Activated CD8-positive, alpha-beta memory T cell treated with anti-CD3 and anti-CD28 coated beads, Interleukin-2, amount 10 ng/mL, durations not matched to agents 7 days and 5 days (primary cell): ENCODE measurements at regions not wholly inside any gene's neighbourhood (a gene's known extent, or its start where the extent isn't known, plus 50 kb on each side); places are given as distances from the start of the nearest gene placed in this dataset.
"Not testable (repeated sequence)": the region's sequence is repeated elsewhere in the genome, so short reads cannot be mapped to it uniquely, and the experiment has no call there.

Experiments
- ATAC-seq: fragments of 150-1000 bp; cut with Tn5 transposase; one replicate; pipeline ENCODE4 v1.10.0; 2021; ENCODE audit warnings: moderate library complexity
- CTCF ChIA-PET: fragments of 350-600 bp; sonication (Branson Sonifier 250); formaldehyde crosslinking; loops from one replicate; lab custom pipeline; 2021; ENCODE audit warnings: antibody characterized with exemption; lab: Charles Lee
- DNase-seq: peaks from one replicate; pipeline ENCODE4 v3.0.0-alpha.2; 2020
- H3K27ac Mint-ChIP-seq: one replicate; pipeline ENCODE4 v1.8.0; 2021; ENCODE audit warnings: mild to moderate bottlenecking, mixed read lengths
- H3K27me3 Mint-ChIP-seq: one replicate; pipeline ENCODE4 v1.8.0; 2021; ENCODE audit warnings: mixed read lengths
- H3K36me3 Mint-ChIP-seq: one replicate; pipeline ENCODE4 v1.8.0; 2021; ENCODE audit warnings: mild to moderate bottlenecking, mixed read lengths
- H3K4me1 Mint-ChIP-seq: one replicate; pipeline ENCODE4 v1.8.0; 2021; ENCODE audit warnings: mixed read lengths
- H3K4me3 Mint-ChIP-seq: one replicate; pipeline ENCODE4 v1.8.0; 2021; ENCODE audit warnings: mild to moderate bottlenecking, moderate library complexity, mixed read lengths
- H3K9me3 Mint-ChIP-seq: one replicate; pipeline ENCODE4 v1.8.0; 2022; ENCODE audit warnings: low read depth, mixed read lengths

- DNase-seq (no peak), ATAC-seq (no peak)
- no peaks in the 10 kb centered on the region for H3K36me3 Mint-ChIP-seq
- no peaks in the 10 kb centered on the region for H3K27me3 Mint-ChIP-seq
- H3K4me1 Mint-ChIP-seq: no peaks in the 10 kb centered on the region
- H3K27ac Mint-ChIP-seq: no peak overlapping the region
- CTCF ChIA-PET: no interaction called here
- H3K4me3 Mint-ChIP-seq: no peak overlapping the region
- no peaks in the 10 kb centered on the region for H3K9me3 Mint-ChIP-seq
These were observed 516.4 kb upstream of the BOD1L1 start for GRCh38 chr4:14143892-14144291.

DNA sequence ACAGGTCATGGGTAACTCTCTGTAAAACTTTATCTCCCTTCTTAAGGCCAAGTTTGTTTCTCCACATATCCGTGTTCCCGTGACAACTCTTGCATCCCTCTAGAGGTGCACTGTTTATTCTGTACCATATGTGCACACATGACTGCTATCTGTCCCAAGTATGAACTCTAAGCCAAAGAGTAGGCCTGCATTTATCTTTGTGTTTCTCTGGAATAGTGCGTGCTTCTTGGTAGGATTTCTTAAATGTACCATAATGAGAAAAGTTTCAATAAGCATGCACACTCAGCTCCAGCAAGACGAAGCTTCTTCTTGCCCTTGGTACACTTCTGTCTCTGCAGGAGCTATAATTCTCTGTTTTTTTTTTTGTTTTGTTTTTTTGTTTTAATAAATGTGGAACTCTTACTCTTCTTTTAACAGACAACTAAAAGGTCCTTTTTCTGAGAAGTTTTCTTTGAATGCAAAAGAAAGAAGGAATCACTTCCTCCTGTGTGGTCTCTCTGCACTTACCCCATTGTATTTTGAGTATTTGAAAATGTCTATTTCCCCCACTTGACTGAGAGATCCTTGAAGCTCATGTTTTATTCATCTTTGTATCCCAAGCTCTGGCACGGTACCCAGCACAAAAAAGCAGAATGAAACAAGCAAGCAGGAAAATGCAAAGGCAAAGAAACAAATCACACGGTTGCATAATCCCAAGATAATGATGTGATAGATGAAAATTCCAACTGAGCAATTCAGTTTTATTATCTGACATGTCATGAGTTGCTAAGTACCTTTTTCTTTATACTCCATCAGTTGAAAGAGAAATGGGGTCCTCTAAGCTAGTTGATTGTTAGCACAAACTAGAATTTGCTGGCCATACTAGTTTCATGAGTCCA lies 521.9 kb upstream of the BOD1L1 start:
- CTCF ChIA-PET: interaction anchor here (0.6 kb wide), 1 partner anchor 589 kb away, joined by 4 read pairs; no protein-coding TSS in a partner anchor
- no peak overlapping the region for H3K4me3 Mint-ChIP-seq
- H3K27ac Mint-ChIP-seq: no peak overlapping the region
- no peaks in the 10 kb centered on the region for H3K27me3 Mint-ChIP-seq
- ATAC-seq: no peak
- no peak for DNase-seq
- no peaks in the 10 kb centered on the region for H3K4me1 Mint-ChIP-seq
- peaks cover 2% of the 10 kb centered on the region for H3K9me3 Mint-ChIP-seq
- no peaks in the 10 kb centered on the region for H3K36me3 Mint-ChIP-seq

DNA sequence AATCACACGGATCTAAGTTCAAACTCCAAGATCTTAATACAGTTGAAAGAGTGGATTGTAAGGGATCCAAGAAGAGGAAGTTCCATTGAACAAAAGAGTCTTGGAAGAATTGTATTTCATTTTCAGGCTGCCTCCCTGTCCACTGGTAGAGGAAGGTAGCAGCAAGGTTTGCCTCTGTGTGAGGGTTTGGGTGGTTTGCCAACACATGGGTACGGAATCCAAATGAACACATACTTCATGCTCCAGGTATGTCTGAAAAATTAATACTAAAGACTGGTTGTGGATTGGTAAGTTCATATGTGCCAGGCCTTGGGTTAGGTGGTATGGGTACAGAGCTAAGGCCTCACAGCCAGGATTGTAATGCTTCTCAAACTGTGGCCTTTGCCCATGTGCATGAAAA lies 523.6 kb upstream of the BOD1L1 start:
- H3K27me3 Mint-ChIP-seq: no peaks in the 10 kb centered on the region
- DNase-seq (no peak), ATAC-seq (no peak)
- H3K36me3 Mint-ChIP-seq: no peaks in the 10 kb centered on the region
- CTCF ChIA-PET: no interaction called here
- H3K4me1 Mint-ChIP-seq: no peaks in the 10 kb centered on the region
- no peak overlapping the region for H3K4me3 Mint-ChIP-seq
- H3K9me3 Mint-ChIP-seq: peaks cover 2% of the 10 kb centered on the region
- no peak overlapping the region for H3K27ac Mint-ChIP-seq

DNA sequence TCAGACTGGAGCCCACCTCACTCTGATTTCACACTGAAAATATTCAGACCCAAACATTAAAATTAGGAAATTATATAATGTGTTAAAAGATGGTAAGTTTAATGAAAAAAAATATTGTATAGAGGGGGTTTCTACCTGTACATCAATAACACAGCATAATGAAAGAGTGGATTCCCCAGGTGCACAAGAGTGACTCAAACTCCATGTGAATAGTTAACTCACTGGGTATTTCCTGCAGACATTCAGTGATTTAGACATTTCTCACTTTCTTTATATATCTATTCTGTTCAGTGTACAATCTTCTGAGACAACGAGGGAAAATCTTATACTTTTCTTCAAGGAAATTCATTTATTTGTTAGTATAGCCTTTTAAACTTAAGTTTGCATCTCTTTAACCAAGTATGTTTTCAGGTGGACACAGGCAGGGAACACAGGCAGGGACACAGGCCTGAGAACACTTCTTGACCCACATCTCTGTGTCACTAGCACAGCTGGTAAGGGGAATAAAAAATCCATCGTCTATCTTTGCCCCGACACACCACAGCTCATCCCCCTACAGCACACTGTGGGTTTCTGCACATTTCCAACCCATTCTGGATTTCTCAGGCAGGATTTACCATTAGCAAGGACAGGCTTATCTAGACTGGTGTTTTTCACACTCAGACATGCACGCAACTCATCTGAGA lies 525.5 kb upstream of the BOD1L1 start:
- CTCF ChIA-PET: no interaction called here
- no peak for ATAC-seq
- H3K27me3 Mint-ChIP-seq: no peaks in the 10 kb centered on the region
- H3K4me3 Mint-ChIP-seq: no peak overlapping the region
- H3K4me1 Mint-ChIP-seq: no peaks in the 10 kb centered on the region
- DNase-seq: no peak
- H3K9me3 Mint-ChIP-seq: peaks cover 2% of the 10 kb centered on the region
- H3K36me3 Mint-ChIP-seq: no peaks in the 10 kb centered on the region
- H3K27ac Mint-ChIP-seq: no peak overlapping the region

- H3K27ac Mint-ChIP-seq: no peak overlapping the region
- DNase-seq: no peak
- H3K9me3 Mint-ChIP-seq: no peaks in the 10 kb centered on the region
- no peak for ATAC-seq
- no peaks in the 10 kb centered on the region for H3K36me3 Mint-ChIP-seq
- H3K4me1 Mint-ChIP-seq: no peaks in the 10 kb centered on the region
- CTCF ChIA-PET: no interaction called here
- H3K27me3 Mint-ChIP-seq: no peaks in the 10 kb centered on the region
- H3K4me3 Mint-ChIP-seq: no peak overlapping the region
These were observed 528.3 kb upstream of the BOD1L1 start for GRCh38 chr4:14155803-14156202.

- CTCF ChIA-PET: no interaction called here
- no peak for ATAC-seq
These were observed 529.7 kb upstream of the BOD1L1 start for GRCh38 chr4:14157262-14157661.

DNA sequence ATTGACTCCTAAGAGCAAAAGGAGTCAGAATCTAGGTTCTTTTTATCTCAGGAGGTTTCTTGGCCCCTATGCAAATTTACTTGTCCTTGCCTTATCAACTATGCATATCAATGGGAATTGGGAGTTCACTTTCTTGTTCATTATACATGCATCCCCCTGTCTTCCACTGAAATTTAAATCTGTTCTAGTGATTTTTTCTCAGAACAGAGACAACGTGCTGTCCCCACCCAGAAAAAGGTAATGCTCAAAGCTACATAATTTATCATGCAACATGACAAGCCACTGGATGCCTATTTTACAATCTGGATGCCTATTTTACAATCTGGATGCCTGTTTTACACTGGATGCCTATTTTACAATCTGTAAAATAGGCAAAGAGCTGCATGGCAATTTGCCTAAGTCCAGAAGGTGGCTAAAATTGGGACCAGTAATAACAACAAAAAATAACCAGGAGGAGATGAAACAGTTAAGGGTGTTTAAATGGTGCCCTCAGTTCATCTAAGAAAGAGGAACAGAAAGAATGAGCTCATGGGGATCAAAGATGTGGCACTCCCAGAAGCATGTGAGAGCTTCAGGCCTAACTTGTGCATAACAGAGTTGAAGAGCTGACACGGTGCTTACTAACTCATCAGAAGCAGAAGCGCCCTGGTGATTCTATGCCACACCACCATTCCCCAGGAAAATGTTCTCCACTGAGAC lies 537.8 kb upstream of the BOD1L1 start:
- Mint-ChIP-seq H3K27me3 (peaks cover 2% of the 10 kb centered on the region), H3K27ac (no peak overlapping the region), H3K36me3 (no peaks in the 10 kb centered on the region), H3K9me3 (peaks cover 3% of the 10 kb centered on the region), H3K4me1 (no peaks in the 10 kb centered on the region), H3K4me3 (no peak overlapping the region)
- DNase-seq: no peak
- CTCF ChIA-PET: no interaction called here
- ATAC-seq: no peak

More at GRCh38 chr4:14157262-14157661, 529.7 kb upstream of the BOD1L1 start:
- Mint-ChIP-seq H3K36me3 (no peaks in the 10 kb centered on the region), H3K9me3 (no peaks in the 10 kb centered on the region), H3K27me3 (peaks cover 2% of the 10 kb centered on the region), H3K4me3 (no peak overlapping the region), H3K27ac (no peak overlapping the region), H3K4me1 (no peaks in the 10 kb centered on the region)
- no peak for DNase-seq

DNA sequence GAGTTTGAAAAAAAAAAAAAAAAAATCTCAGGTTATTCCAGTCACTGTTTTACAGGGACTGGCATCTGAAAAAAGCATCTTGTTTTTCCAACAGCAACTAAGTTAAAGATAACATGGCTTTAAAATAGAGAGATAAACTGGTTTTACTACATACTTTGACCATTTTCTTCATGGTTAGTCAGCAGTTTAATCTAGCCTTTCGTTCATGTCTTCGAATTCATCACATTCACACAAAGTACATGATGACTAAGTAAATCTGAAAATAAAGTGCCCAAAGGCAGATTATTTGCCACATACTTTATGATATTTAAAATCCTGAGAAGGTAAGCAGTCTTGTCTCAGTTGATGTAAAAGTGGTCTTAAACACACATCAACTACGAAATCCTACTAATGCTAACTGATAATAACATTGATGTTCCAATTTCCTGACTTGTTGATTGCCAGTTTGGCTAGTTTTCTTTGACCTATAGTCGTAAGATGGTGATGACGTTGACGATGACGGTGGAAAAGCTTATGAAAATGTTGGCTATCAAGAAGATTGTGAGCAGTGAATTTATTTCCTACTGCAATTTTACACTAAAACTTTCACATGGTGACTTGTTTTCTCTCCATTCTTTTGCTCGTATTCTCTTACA lies 540.5 kb upstream of the BOD1L1 start:
- Mint-ChIP-seq H3K27ac (no peak overlapping the region), H3K27me3 (no peaks in the 10 kb centered on the region), H3K4me3 (no peak overlapping the region), H3K36me3 (no peaks in the 10 kb centered on the region), H3K4me1 (no peaks in the 10 kb centered on the region), H3K9me3 (peaks cover 3% of the 10 kb centered on the region)
- DNase-seq: no peak
- ATAC-seq: no peak
- CTCF ChIA-PET: no interaction called here

DNA sequence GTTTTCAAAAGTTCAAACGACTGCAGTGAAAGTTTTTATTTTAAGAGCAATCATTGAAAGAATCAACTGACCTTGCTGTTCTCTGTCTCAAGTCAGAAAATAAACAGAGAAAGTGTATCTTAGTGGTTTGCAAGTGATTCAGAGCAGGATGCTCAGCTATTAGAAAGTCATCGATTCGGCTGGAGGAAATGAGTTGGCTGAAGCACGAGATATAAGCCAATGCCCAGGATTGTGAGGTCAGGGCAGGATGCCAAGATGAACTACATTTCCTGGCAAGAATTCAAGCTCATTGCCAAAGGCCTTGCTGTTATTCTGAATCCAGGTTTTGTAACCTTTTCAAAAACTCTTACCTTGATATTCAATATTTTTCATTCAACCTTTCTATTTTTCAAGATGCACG lies 541.4 kb upstream of the BOD1L1 start:
- Mint-ChIP-seq H3K36me3 (no peaks in the 10 kb centered on the region), H3K27me3 (no peaks in the 10 kb centered on the region), H3K27ac (no peak overlapping the region), H3K4me3 (no peak overlapping the region), H3K4me1 (no peaks in the 10 kb centered on the region), H3K9me3 (peaks cover 3% of the 10 kb centered on the region)
- ATAC-seq: no peak
- no peak for DNase-seq
- CTCF ChIA-PET: no interaction called here

GRCh38 chr4:14169460-14169859 lies 541.9 kb upstream of the BOD1L1 start:
- H3K9me3 Mint-ChIP-seq: peaks cover 3% of the 10 kb centered on the region
- no peak overlapping the region for H3K27ac Mint-ChIP-seq
- CTCF ChIA-PET: no interaction called here
- DNase-seq: no peak
- no peak for ATAC-seq
- no peak overlapping the region for H3K4me3 Mint-ChIP-seq
- no peaks in the 10 kb centered on the region for H3K36me3 Mint-ChIP-seq
- H3K27me3 Mint-ChIP-seq: no peaks in the 10 kb centered on the region
- H3K4me1 Mint-ChIP-seq: no peaks in the 10 kb centered on the region

DNA sequence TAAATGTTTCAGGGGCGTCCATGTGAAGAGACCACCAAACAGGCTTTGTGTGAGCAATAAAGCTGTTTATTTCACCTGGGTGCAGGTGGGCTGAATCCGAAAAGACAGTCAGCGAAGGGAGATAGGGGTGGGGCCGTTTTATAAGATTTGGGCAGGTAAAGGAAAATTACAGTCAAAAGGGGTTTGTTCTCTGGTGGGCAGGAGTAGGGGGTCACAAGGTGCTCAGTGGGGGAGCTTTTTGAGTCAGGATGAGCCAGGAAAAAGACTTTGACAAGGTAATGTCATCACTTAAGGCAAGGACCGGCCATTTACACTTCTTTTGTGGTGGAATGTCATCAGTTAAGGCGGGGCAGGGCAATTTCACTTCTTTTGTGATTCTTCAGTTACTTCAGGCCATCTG lies 542.4 kb upstream of the BOD1L1 start:
- H3K4me3 Mint-ChIP-seq, H3K27me3 Mint-ChIP-seq, CTCF ChIA-PET, H3K36me3 Mint-ChIP-seq, ATAC-seq, H3K27ac Mint-ChIP-seq, H3K9me3 Mint-ChIP-seq, DNase-seq, H3K4me1 Mint-ChIP-seq: not testable (repeated sequence)

- DNase-seq: no peak
- Mint-ChIP-seq H3K9me3 (no peaks in the 10 kb centered on the region), H3K4me1 (peaks cover 10% of the 10 kb centered on the region), H3K27ac (no peak overlapping the region), H3K4me3 (no peak overlapping the region), H3K36me3 (no peaks in the 10 kb centered on the region), H3K27me3 (no peaks in the 10 kb centered on the region)
- no peak for ATAC-seq
- CTCF ChIA-PET: no interaction called here
These were observed 549.1 kb upstream of the BOD1L1 start for GRCh38 chr4:14176613-14177012.

DNA sequence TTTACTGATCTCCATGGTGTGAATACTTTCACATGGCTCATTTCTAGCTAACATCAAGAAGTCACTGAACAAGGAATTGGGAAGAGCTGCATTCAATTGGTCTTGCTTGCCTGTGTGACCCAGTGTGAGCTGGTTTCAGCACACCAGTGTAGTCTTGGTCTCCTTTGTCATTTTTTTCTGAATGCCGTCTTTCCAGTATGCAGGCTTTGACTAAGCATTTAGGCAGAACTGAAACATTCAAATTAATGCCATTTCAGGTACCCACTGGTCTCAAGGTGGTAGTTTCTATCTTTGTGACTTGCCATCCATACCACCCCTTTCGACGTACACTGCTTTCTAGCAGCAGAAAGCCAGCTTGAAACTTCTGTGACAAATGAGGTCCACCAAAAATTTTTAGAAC lies 550.5 kb upstream of the BOD1L1 start:
- no peak overlapping the region for H3K4me3 Mint-ChIP-seq
- CTCF ChIA-PET: no interaction called here
- no peaks in the 10 kb centered on the region for H3K36me3 Mint-ChIP-seq
- no peaks in the 10 kb centered on the region for H3K9me3 Mint-ChIP-seq
- DNase-seq (no peak), ATAC-seq (no peak)
- peaks cover 10% of the 10 kb centered on the region for H3K4me1 Mint-ChIP-seq
- no peaks in the 10 kb centered on the region for H3K27me3 Mint-ChIP-seq
- H3K27ac Mint-ChIP-seq: no peak overlapping the region
